ENCODE measurements at regions not wholly inside any gene's neighbourhood (a gene's known extent, or its start where the extent isn't known, plus 50 kb on each side); places are given as distances from the start of the nearest gene placed in this dataset.

DNA sequence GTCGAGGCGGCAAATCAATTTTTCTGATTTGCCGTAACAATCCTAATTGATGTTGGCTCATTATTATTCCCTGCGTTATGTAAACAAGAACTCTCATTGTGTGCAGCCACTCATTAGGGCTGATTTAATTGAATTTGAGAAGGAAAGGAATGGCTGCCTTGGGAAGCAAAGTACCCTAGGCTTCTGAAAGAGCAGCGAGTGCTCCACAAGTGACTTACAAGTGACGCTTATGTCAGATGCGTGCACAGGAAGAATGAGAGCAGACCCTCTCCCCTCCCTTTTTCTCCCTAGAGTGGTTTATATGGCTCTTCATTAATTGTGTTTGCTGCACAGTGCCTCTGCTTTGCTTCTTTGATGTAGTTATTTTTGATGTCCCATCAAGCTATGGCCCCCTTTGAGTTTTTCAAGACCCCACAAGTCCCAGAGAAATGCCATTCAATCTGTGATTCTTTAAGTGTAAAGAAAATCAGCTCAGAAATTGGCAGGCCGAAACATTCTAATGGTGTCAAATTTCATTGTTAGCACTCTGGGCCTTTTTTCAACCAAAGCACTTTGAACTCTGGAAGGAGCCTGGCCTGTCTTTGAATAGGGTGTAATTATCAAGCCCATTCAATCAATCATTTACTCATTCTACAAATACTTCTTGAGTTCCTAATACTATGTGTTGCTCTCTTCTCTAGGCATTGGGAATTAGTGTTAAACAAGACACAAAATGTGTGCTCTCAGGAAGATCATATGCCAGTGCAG is 86.8 kb upstream of the VAV3 start:
- no peak for TF ChIP-seq EZH2 (IDR thresholded peaks at IDR 0.05; ENCODE audit: insufficient read depth, low read length)
- TF ChIP-seq, protein P1, sequence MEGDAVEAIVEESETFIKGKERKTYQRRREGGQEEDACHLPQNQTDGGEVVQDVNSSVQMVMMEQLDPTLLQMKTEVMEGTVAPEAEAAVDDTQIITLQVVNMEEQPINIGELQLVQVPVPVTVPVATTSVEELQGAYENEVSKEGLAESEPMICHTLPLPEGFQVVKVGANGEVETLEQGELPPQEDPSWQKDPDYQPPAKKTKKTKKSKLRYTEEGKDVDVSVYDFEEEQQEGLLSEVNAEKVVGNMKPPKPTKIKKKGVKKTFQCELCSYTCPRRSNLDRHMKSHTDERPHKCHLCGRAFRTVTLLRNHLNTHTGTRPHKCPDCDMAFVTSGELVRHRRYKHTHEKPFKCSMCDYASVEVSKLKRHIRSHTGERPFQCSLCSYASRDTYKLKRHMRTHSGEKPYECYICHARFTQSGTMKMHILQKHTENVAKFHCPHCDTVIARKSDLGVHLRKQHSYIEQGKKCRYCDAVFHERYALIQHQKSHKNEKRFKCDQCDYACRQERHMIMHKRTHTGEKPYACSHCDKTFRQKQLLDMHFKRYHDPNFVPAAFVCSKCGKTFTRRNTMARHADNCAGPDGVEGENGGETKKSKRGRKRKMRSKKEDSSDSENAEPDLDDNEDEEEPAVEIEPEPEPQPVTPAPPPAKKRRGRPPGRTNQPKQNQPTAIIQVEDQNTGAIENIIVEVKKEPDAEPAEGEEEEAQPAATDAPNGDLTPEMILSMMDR (IDR thresholded peaks at IDR 0.05; ENCODE audit: insufficient read depth, low read depth, low read length): no peak

All from astrocyte (in vitro differentiated cells and primary cell).